ENCODE measurements at regions not wholly inside any gene's neighbourhood (a gene's known extent, or its start where the extent isn't known, plus 50 kb on each side); places are given as distances from the start of the nearest gene placed in this dataset.

GRCh38 chr2:219772103-219772635 lies 144.7 kb downstream of the SLC4A3 start:
- no peak for DNase-seq

- DNase-seq = no peak
Measured at GRCh38 chr2:219772697-219773096, 145.3 kb downstream of the SLC4A3 start.

DNA sequence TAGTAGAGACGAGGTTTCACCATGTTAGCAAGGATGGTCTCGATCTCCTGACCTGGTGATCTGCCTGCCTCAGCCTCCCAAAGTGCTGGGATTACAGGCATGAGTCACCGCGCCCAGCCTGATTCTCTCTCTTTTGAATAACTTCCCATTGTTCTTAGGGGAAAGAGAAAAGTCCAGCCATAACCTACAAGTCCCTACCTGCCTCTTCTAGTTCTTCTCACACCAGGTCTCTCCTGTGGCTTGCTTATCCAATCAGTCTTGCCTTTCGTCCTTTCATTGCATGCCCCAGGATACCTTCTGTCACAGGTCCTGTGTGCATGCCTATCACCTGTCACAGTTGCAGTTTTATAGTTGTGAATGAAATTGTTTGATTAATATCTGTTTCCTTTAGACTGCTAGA lies 148.1 kb downstream of the SLC4A3 start:
- no peak for DNase-seq

- DNase-seq = no peak
Measured at GRCh38 chr2:219777388-219777787, 150.0 kb downstream of the SLC4A3 start.

GRCh38 chr2:219778189-219778588 lies 150.8 kb downstream of the SLC4A3 start:
- no peak for DNase-seq

- DNase-seq = no peak
Measured at GRCh38 chr2:219782737-219783348, 155.4 kb downstream of the SLC4A3 start.

GRCh38 chr2:219783359-219783975 lies 156.0 kb downstream of the SLC4A3 start:
- no peak for DNase-seq

DNA sequence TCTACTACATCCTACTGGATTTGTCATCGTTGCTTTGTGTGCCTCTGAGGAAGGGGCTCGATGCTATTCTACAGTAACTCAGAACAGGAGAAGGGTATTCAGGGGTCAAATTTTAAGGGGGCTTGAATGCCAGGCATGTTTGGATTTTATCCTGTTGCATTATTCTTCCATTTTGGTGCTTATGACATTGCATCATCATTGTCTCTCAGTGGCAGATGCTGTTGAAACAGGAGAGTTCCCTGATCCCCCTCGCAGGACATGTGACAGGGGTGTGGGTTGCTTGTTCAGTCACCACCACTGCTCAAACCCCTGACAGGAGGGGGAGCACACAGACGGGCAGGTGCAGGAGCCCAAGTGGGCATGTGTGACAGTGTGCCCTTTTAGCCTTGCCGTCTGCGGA lies 156.7 kb downstream of the SLC4A3 start:
- no peak for DNase-seq

DNA sequence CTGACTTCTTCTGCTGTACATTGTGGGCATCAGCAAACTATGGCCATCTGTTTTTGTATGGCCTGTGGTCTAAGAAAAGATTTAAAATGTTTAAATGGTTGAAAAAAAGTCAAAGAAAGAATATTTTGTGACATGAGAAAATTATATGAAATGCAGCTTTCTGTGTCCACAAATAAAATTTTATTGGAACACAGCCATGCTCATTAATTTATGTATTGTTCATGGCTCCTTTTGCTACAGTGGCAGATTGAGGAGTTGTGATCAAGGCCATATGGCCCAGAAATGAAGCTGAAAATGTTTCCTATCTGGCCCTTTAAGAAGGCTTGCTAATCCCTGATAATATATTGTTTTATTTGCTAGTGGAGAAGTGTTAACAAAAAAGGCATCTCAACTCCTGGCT lies 162.0 kb downstream of the SLC4A3 start:
- no peak for DNase-seq

DNA sequence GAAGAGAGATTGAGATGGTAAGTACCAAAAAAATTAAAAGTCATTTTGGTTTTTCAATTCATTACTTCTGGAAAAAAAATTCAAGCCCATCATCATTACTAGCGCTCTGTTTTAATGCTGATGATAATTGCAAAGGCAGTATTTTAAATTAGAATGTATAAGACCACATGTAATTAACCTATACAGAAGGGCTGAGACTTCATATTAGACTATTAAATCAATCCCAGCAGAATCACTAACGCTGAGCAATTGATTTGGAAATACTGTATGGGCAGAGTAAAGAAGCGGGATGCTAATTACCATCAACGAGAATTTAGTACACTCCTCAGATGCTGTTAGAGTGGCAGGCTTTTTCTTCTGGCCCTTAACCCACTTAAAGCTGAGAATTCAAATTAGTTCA lies 165.0 kb downstream of the SLC4A3 start:
- no peak for DNase-seq

DNA sequence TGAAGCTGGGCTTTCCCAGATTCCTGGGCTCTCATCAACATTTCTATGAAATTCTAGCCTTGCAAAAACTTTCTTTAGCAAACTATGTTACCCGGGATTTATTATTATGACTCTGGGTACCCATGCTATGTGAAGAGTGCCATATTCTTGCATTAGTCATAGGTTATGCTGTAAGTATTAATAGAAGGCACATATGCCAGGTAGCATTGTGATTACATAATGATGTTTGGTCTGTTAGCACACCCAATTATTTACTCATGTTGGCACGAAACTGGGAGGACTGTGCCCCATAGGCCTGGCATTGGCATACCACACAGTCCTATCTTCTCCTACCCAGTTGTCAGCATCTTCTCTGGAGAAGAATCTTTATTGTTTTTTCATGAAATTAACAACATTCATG lies 171.0 kb downstream of the SLC4A3 start:
- DNase-seq = no peak

- no peak for DNase-seq
Measured at GRCh38 chr2:219803294-219803693, 175.9 kb downstream of the SLC4A3 start.

GRCh38 chr2:219810895-219811294 lies 183.5 kb downstream of the SLC4A3 start:
- no peak for DNase-seq

- no peak for DNase-seq
Measured at GRCh38 chr2:219812672-219813071, 185.2 kb downstream of the SLC4A3 start.

GRCh38 chr2:219820767-219821166 lies 193.3 kb downstream of the SLC4A3 start:
- DNase-seq = no peak

DNA sequence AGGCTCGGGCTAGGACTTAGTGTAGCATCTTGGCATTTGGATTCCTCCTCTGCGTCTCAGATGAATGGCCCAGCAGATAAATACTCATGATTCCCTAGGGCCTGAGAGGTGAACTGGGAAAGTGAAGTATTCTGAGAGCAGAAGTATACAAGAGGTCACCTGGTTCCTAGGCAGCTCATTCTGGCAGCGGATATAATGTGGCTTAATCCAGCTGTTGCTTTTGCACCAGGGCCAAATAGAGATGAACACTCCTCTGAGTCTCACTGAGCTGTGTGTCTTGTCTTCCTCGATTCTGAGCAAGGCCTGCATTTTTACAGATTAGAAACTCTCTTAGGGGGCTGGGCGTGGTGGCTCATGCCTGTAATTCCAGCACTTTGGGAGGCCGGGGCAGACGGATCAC lies 196.1 kb downstream of the SLC4A3 start:
- DNase-seq = no peak

DNA sequence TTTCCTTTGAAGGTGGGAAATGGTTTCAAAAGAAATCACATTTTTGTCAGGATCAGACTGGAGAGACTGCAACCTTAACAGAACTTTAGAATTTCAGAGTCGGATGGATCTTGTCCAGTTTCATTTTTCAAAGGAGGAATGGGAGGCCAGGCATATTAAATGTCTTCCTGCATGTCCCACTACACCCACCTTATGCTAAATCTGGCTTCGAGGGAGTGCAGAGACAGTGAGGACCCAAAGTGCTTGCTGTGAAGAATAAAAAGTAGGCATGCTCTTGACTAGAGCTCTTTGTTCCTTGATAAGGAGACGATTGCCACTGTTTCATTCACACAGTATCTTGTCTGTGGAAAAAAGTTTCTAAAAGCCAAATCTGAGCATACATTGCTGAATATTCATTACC lies 197.6 kb downstream of the SLC4A3 start:
- DNase-seq = no peak

DNA sequence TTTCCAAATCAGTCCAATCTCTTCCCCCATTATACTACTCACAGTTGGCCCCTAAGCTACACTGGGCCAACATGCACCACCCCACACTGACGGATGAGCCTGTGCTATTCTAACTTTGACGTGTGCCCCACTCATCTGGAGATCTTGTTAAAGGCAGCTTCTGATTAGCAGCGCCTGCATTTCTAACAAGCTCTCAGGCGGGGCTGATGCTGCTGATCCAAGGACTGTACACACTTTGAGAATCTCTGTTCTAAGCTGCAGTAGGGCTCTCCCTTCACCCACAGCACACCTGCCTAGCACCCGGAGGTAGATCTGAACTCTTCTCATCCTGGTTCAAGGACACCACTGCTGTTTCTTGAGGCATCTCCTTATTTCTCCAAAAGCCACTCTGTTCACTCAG lies 200.7 kb downstream of the SLC4A3 start:
- no peak for DNase-seq

GRCh38 chr2:219829667-219830352 lies 202.4 kb downstream of the SLC4A3 start:
- DNase-seq = no peak

DNA sequence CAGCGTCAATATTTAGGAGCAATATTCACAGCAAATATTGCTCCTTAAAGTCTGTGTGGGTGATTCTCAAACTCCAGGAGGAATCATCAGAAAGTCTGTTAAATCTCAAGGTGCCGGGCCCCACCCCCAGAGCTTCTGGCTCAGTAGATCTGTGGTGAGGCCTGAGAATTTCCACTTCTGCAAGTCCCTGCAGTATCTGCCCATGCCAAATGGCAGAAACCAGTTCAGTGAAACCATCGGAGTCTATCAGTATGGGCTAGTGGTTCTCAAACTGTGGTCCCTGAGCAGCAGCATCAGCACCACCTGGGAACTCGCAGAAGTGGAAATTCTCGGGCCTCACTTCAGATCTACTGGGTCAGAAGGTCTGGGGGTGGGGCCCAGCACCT lies 202.9 kb downstream of the SLC4A3 start:
- DNase-seq = no peak

DNA sequence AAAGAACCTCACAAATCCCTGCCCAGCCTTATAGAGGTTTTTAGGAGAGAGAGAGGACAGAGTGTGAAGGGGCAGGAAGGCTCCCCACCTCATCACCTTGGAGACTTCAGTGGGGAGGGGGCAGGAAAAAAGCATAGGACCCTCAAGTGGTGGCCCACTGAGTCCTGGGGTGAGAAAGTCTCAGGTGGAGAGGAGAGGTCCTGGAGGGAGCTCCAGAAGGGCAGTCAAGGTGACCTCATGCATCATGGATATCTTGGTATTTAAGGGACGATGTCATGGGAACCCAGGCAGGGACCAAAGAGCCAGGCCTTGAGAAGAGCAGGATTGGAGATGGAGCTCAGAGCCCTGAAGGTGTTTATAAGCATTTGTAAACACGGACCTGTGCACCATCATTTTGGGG lies 204.5 kb downstream of the SLC4A3 start:
- no peak for DNase-seq

DNA sequence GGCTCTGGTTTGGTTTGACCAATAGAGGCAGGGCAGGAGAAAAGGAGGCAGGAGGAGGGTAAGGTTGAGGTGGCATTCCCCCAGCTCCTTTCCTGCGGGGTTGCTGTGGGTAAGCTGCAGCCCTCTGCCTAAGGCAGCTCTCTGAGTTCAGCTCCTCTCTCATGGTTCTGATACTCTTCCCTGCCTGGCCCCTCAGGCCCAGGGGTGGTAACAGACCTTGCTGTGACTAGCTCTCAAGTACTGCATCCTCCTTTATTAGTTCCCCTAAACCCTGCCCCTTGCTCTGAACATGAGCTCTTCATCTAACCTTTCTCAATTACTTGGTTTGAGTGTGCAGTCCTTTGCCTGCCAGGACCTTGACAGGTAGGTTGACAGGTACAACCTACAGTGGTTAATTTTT lies 205.5 kb downstream of the SLC4A3 start:
- no peak for DNase-seq

- DNase-seq = no peak
Measured at GRCh38 chr2:219835493-219835892, 208.1 kb downstream of the SLC4A3 start.

GRCh38 chr2:219836647-219837177 lies 209.3 kb downstream of the SLC4A3 start:
- no peak for DNase-seq
